ENCODE measurements at regions not wholly inside any gene's neighbourhood (a gene's known extent, or its start where the extent isn't known, plus 50 kb on each side); places are given as distances from the start of the nearest gene placed in this dataset.
A peak's percentile ranks its signal among the peaks of the same experiment; 100 is the strongest.

DNA sequence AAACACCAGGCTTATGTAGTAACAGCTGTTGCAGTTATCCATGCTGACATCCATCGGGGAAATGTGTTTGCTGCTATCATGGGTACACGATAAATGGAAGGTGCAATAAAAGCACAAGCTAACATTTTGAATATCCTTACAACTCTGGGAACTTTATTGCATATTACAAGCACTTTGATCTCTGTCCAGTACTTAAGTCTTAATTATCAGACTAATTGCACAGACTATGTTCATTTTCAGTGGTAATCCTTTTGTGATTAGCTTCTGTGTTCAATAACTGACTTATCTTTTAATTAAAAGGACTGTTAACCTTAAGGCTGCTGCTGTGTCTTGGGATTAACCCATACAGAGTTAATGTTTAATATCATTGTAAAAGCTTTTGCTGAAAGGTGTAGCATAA lies 101.4 kb upstream of the ATP5MC3 start:
- Histone ChIP-seq H3K27me3 (ENCODE audit: control insufficient read depth, insufficient read depth, low read length) (no peaks in the 10 kb centered on the region), H3K9ac (ENCODE audit: low read length in 3 of 3) (no peak overlapping the region), H3K4me1 (ENCODE audit: control insufficient read depth in 2 of 3, insufficient read depth in 2 of 3, low read depth in 1 of 3, low read length in 3 of 3) (no peaks in the 10 kb centered on the region), H3K36me3 (ENCODE audit: control insufficient read depth in 2 of 3, insufficient read depth in 3 of 3, low read length in 3 of 3) (no peaks in the 10 kb centered on the region), H3K4me3 (ENCODE audit: low read length in 3 of 3) (no peak overlapping the region), H3K27ac (ENCODE audit: low read depth in 2 of 2, low read length in 2 of 2) (no peak overlapping the region), H3K9me3 (ENCODE audit: control insufficient read depth in 2 of 3, insufficient read depth in 1 of 3, low read length in 3 of 3) (no peaks in the 10 kb centered on the region)
- FAIRE-seq (no peak), DNase-seq (no peak)
- TF ChIP-seq, protein P1, sequence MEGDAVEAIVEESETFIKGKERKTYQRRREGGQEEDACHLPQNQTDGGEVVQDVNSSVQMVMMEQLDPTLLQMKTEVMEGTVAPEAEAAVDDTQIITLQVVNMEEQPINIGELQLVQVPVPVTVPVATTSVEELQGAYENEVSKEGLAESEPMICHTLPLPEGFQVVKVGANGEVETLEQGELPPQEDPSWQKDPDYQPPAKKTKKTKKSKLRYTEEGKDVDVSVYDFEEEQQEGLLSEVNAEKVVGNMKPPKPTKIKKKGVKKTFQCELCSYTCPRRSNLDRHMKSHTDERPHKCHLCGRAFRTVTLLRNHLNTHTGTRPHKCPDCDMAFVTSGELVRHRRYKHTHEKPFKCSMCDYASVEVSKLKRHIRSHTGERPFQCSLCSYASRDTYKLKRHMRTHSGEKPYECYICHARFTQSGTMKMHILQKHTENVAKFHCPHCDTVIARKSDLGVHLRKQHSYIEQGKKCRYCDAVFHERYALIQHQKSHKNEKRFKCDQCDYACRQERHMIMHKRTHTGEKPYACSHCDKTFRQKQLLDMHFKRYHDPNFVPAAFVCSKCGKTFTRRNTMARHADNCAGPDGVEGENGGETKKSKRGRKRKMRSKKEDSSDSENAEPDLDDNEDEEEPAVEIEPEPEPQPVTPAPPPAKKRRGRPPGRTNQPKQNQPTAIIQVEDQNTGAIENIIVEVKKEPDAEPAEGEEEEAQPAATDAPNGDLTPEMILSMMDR (IDR thresholded peaks at IDR 0.05; ENCODE audit: borderline replicate concordance, extremely low read depth, insufficient read depth), result no peak
- intact Hi-C loops (cut with DNase I), result no loop called here

DNA sequence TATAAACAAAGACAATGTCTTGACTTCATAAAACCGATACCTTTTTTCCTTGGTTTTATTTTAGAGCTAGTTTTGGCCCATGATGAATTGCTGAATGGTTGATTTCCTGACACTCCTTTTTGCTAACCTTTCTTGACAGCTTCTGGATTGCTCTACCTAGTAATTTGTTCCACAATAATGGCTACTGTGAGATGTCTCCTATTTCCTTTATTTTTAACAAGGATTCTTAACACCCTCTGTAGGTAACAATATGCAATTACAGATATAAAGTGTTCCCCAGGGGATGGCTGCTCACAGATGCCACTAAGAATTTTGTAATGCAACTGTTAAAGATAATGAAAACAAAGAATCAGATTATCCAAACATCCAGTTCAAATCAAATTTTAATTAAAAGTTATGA lies 100.8 kb upstream of the ATP5MC3 start:
- Histone ChIP-seq H3K27ac (ENCODE audit: low read depth in 2 of 2, low read length in 2 of 2) (no peak overlapping the region), H3K9ac (ENCODE audit: low read length in 3 of 3) (no peak overlapping the region), H3K4me3 (ENCODE audit: low read length in 3 of 3) (no peak overlapping the region), H3K4me1 (ENCODE audit: control insufficient read depth in 2 of 3, insufficient read depth in 2 of 3, low read depth in 1 of 3, low read length in 3 of 3) (no peaks in the 10 kb centered on the region), H3K36me3 (ENCODE audit: control insufficient read depth in 2 of 3, insufficient read depth in 3 of 3, low read length in 3 of 3) (no peaks in the 10 kb centered on the region), H3K9me3 (ENCODE audit: control insufficient read depth in 2 of 3, insufficient read depth in 1 of 3, low read length in 3 of 3) (no peaks in the 10 kb centered on the region), H3K27me3 (ENCODE audit: control insufficient read depth, insufficient read depth, low read length) (no peaks in the 10 kb centered on the region)
- DNase-seq, result peak in 2 of 5 donors; percentile 56 to 74
- TF ChIP-seq, protein P1 (IDR thresholded peaks at IDR 0.05; ENCODE audit: borderline replicate concordance, extremely low read depth, insufficient read depth), result peak; percentile 8
- intact Hi-C loops (cut with DNase I), result no loop called here
- FAIRE-seq, result peak; percentile 70

DNA sequence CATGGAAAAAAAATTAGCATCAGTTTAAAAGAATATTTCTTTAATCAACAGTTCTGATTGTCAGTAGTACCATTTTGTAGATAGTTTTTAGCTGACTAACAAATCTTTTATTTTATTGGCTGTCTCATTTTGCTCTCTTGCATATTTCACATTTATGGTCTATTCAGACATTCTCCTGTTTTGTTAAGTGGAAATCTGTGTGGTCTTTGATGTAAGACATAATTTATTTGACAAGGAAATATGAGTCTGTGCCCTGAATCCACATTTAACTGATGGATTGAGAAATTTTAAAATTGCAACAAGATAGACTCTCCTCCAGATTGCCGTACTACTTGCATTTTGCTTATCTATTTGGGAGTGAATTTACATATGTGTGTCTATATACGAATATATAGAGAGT lies 96.3 kb upstream of the ATP5MC3 start:
- intact Hi-C loops (cut with DNase I), result no loop called here
- Histone ChIP-seq H3K9ac (ENCODE audit: low read length in 3 of 3) (no peak overlapping the region), H3K36me3 (ENCODE audit: control insufficient read depth in 2 of 3, insufficient read depth in 3 of 3, low read length in 3 of 3) (no peaks in the 10 kb centered on the region), H3K27me3 (ENCODE audit: control insufficient read depth, insufficient read depth, low read length) (no peaks in the 10 kb centered on the region), H3K4me1 (ENCODE audit: control insufficient read depth in 2 of 3, insufficient read depth in 2 of 3, low read depth in 1 of 3, low read length in 3 of 3) (no peaks in the 10 kb centered on the region), H3K27ac (ENCODE audit: low read depth in 2 of 2, low read length in 2 of 2) (no peak overlapping the region), H3K4me3 (ENCODE audit: low read length in 3 of 3) (no peak overlapping the region), H3K9me3 (ENCODE audit: control insufficient read depth in 2 of 3, insufficient read depth in 1 of 3, low read length in 3 of 3) (no peaks in the 10 kb centered on the region)
- DNase-seq (peak in 2 of 5 donors; percentile 35 to 58), FAIRE-seq (no peak)
- TF ChIP-seq, protein P1 (IDR thresholded peaks at IDR 0.05; ENCODE audit: borderline replicate concordance, extremely low read depth, insufficient read depth), result no peak

DNA sequence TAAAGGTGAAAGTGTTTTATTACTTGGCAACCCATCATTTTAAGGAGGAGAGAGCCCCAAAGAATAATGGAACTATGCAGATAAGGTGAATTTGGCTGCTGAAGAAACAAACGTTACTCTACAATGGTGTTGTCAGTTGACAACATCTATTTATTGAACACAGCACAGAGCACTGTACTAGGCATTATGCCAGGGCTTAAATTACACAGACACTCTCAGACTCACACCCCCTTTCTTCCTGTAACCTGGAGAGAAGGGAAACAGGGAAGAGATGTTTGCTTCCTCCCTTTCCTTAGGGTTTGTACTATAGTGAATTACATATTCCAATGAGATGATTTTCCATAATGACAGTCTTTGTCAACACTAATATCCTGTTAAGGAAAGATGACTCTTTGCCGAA lies 94.0 kb upstream of the ATP5MC3 start:
- no peaks in the 10 kb centered on the region for H3K27me3 ChIP-seq (ENCODE audit: control insufficient read depth, insufficient read depth, low read length)
- no peaks in the 10 kb centered on the region for H3K36me3 ChIP-seq (ENCODE audit: control insufficient read depth in 2 of 3, insufficient read depth in 3 of 3, low read length in 3 of 3)
- intact Hi-C loops (cut with DNase I), result no loop called here
- no peaks in the 10 kb centered on the region for H3K9me3 ChIP-seq (ENCODE audit: control insufficient read depth in 2 of 3, insufficient read depth in 1 of 3, low read length in 3 of 3)
- FAIRE-seq (no peak), DNase-seq (peak in 1 of 5 donors; percentile 32)
- no peak overlapping the region for H3K4me3 ChIP-seq (ENCODE audit: low read length in 3 of 3)
- TF ChIP-seq, protein P1 (IDR thresholded peaks at IDR 0.05; ENCODE audit: borderline replicate concordance, extremely low read depth, insufficient read depth), result no peak
- no peak overlapping the region for H3K27ac ChIP-seq (ENCODE audit: low read depth in 2 of 2, low read length in 2 of 2)
- H3K9ac ChIP-seq (ENCODE audit: low read length in 3 of 3), result no peak overlapping the region
- no peaks in the 10 kb centered on the region for H3K4me1 ChIP-seq (ENCODE audit: control insufficient read depth in 2 of 3, insufficient read depth in 2 of 3, low read depth in 1 of 3, low read length in 3 of 3)

Measured in kidney (tissue), 13 donors.